ENCODE measurements at regions not wholly inside any gene's neighbourhood (a gene's known extent, or its start where the extent isn't known, plus 50 kb on each side); places are given as distances from the start of the nearest gene placed in this dataset.

DNA sequence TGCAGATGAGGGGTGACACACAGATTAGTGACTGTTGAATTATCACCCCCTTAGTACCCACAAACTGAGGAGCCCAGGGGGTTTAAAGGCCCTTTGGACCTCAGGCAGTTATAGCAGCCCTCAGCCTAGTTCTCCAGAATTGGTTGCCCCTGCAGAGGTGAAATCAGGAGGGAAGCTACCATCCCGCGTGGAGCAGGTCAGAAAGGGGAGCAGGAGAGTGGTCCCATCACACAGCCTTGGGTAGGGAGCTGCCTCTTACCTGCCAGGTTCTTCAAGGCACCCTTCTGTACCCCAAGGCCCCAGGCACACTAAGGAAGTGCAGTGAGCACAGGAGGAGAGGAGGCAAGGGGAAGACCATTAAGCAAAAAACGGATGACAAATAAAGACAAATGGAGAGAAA lies 121.2 kb upstream of the TNR start:
- no peak for DNase-seq

DNA sequence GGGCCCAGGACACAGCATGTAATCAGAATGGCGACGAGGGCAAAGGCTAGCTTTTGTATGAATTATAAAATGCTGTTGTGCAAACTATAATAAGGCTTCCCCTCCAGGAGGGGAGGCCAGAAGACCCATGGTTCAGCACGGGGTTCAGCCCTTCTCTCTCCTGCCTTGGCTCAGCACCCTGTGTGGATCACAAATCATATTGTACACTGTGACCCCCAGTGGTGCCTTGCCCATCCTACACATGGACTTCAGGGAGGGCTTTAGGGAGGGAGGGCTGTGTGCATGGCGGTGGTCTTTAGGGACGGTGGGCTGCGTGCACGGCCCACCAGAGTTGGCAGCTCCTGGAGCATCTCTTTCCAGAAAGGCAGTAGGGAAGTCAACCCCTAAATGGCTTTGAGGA lies 120.8 kb upstream of the TNR start:
- DNase-seq: no peak

DNA sequence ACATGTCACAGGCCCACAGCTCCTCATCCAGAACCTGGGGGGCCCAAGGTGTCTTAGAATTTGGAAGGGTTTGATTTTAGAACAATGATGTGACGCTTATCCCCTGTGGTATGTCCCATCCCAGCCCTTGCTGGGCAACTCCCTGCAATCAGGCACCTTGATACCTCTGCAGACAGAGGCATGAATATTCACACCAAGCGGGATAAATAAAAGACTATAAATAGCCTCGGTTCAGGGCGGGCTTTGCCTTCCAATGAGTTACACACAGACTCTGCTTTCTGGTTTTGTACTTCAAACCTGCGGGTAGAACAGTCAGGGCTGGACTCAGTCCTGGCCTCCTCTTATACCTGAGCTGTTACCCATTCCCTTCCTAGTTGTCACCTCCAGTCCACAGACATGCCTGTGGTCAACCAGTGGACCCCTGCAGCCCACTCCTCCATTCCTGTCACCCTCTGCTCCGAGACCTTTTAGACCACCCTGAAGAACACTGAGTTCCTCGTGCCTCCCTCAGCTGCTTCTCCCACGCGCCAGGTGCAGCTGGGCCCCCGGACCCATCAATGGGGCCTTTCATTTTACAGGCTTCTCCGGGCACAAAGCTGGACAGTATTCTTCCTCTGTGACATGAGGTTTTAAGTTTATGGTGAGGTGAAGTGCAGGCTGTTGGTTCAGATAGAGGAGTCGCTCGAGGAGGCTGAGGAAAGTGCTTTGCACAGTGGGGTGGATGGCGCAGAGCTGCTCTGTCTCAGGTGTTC lies 120.1 kb upstream of the TNR start:
- no peak for DNase-seq

DNA sequence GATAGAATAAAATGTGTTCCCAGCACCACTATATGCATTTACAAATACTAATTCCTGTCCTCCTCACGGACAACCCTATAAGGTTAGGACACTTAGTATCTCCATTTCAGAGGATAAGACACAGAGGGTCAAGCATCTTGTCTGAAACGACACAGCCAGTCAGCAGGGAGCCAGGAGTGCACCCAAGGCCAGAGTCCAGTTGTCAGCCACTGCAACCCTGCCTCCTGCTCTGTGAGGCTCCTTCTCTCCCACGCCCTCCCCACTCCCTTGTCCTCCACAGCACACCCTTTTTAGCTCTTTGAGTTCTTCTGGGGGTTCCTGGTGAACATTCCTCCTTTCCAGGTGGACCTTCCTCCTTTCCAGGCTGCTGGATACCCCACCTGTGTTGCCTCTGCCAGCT lies 119.0 kb upstream of the TNR start:
- no peak for DNase-seq

DNA sequence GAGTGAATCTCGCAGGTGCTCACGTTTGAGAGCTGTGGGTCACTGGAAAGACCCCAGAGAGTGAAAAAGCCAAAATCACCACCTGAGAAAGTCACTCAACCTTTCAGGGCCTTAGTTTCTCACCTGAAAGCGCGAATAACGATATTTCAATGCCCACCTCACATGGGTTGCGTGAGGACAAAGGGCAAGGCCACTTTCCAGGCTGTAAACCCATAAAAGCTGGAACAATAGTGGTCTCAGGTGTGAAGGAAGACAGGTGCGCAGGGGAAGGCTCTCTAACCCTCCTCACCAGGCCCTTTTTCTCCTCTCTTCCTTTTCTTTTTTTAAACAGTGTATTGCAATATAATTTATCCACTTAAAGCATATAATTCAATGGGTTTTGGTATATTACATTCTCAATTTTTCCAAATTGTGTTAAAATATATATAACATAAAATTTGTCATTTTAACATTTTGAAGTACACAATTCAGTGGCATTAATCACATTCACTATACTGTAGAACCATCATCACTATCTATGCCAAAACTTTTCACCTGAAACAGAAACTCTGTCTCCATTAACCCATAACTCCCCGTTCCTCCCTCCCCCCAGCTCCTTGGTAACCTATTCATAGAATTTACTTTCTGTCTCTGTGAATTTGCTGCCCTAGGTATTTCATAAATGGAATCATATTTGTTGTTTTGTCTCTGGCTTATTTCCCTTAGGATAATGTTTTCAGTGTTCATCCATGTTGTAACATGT lies 118.4 kb upstream of the TNR start:
- no peak for DNase-seq

DNA sequence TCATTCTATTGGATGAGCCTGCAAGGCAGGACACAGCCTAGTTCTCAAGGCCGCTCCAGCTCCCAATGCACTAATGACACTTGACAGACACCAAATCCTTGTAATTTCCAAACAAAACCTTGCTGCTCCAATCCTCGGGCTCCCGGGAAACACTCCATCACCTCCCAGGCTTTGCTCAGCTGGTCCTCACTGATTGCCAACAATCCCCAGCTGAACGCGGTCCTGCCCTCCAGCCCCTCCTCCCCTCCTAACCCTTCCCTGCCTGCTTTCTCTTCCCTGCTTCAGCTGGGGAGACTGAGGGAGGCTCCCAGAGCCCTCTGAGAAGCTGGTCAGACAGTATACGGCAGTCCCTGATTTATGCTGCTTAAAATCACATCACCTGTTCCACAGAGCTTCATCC lies 114.4 kb upstream of the TNR start:
- DNase-seq: no peak

DNA sequence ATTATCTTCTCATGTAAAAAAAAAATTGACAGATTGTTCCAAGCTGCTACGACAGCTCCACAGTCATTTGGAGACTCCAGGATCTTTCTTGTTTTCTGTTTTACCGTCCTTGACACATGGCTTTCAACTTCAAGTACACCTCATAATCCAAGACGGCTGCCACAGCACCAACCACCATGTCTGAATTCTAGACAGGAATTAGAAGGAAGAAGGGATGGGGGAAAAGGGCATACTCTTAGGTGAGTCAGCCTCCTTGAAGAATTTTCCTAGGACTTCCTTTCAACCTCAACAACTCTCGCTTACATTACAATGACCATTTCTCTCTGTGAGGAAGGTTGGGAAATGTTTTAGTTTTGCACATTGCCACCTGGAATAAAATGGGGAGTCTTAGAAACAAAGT lies 110.3 kb upstream of the TNR start:
- no peak for DNase-seq

DNA sequence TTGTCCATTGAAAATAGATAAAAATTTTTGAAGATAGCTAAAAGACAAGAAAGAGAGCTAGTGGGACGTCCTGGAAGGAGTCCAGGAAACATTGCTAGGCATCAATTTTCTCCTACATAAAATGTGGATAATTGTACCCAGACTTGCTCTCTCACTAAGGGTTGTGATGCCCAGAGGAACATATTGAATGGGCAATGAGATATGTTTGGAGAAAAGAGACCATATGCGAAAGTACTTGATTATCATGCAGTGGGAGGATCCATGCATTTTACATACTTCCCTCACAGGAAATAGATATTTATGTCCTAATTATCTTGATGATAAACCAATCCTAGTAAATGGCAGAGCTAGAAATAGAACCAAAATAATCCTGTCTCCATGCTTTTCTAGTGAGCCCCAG lies 108.4 kb upstream of the TNR start:
- no peak for DNase-seq

DNA sequence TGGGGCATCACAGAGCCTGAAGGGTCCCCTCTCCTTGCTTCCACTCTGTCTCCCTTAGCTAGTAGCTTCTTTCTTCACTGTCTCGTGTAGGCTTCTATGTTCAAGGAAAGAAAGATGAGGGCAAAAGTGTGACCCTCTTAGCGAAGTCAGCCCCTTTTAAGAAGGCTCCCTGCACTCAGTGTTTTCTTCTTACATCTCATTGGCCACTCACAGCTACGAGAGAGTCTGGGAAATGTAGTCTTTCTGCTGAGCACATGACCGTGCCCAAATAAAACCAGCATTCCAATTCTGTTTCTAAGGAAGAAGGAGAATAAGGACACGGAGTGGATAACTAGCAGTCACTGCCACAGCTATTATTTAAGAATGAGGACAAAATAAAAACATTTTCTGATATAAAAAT lies 104.9 kb upstream of the TNR start:
- DNase-seq: no peak

DNA sequence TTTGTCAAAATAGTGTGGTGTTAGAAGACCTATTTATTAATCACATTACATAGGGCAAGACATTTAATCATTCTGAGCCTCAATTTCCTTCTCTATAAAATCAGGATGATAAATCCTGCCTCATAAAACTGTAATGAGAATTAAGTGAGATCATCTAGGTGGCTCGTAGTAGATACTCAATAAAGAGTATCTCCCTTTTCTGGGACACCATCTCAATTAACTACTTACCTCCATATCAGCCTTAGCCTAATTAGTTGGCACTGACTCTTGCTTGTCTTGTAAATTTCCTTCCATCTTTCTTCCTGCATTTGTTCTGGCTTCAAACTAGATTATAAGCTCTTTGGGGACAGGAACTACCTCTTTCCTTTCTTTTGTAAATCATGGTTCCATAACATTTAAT lies 102.6 kb upstream of the TNR start:
- DNase-seq: no peak

DNA sequence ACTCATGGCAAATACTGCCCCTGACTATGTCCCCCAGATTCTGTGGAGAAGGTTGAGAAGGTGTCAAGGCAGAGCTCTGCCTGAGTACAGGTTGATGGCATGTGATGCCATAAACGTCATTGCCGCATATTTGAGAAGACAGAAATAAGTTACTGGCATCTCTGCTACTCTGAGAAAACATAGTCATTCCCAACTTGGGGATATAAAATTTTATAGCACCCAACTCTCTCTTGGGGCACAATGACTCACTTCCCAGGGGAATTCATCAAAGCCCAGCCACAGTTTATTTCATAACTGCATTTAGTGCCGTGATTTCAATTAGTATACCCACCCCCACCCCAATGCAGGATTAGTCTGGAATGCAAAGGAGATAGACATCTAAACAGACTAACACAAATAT lies 101.9 kb upstream of the TNR start:
- no peak for DNase-seq

DNA sequence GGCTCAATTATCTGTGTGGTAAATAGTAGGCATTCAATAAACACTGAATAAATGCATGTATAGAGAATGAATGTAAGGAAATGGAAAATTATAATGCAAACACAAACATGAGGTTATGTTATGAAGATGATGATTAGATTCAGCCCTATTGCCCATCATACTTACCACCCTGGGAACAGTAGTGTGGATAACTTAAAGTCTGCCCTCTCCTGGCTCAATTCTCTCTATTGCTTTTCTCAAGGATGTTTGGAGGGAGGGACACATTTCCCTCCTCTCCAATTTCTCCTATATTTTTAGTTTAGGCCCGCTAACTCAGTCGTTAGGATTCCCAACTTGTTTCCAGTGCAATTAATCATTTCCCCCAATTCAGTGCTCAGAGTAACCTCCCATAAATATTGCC lies 101.5 kb upstream of the TNR start:
- no peak for DNase-seq

DNA sequence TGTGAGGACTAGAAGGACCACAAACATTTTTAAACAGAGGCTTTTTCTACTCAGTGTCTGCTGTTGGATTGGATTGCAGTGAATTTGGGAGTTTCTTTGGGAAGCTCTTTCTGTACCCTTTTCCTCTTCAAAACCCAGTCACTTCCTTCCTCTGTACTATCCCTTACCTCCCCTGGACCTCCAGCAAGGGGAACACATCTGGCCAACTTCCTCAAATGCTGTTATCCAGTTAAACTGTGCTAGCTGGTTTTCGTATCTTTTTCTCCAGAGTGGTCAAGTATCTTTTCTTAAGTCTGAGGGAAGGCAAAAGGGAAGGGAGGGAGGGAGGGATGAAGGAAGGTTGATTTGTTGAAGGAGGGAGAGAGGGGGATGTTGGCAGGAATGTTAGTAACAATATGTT lies 99.2 kb upstream of the TNR start:
- DNase-seq: no peak

DNA sequence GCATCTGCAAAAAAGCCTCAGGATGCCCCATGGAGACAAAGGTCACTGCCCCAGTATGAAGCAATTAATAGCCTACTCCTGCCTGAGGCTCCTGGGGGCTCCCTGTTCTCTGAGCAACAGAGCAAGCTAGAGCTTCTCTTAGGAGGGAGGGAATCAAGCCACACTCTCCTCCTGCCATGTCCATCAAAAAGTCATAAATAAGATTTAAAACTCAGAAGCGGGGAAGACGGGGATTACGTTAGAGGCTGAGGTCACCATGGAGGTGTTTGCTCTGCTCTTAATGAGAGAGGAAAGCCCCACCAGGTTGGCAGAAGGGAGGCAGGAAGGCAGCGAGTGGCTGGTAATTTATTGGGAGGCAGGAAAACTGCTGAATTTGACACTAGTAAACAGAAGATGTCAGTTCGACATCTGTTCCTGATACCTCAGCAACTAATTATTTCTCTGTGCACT lies 98.4 kb upstream of the TNR start:
- no peak for DNase-seq

DNA sequence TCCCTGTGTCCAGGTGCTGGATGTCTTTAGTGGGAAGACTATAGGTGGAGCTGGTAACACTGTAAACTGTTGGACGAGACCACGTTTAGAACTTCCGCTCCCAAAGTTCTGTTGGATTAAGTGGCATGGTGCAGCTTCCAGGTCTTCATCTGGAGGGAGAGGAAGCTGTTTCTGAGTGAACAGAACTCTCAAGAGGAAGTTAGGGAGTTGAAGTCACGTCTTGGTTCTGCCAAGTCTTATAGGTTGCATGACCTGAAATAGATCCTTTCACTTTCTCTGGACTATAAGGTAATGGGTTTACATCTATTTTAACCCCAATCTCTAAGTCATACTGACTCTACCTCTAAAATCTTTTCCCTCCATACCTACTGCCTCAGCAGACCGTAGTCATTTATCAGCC lies 97.4 kb upstream of the TNR start:
- DNase-seq: no peak

DNA sequence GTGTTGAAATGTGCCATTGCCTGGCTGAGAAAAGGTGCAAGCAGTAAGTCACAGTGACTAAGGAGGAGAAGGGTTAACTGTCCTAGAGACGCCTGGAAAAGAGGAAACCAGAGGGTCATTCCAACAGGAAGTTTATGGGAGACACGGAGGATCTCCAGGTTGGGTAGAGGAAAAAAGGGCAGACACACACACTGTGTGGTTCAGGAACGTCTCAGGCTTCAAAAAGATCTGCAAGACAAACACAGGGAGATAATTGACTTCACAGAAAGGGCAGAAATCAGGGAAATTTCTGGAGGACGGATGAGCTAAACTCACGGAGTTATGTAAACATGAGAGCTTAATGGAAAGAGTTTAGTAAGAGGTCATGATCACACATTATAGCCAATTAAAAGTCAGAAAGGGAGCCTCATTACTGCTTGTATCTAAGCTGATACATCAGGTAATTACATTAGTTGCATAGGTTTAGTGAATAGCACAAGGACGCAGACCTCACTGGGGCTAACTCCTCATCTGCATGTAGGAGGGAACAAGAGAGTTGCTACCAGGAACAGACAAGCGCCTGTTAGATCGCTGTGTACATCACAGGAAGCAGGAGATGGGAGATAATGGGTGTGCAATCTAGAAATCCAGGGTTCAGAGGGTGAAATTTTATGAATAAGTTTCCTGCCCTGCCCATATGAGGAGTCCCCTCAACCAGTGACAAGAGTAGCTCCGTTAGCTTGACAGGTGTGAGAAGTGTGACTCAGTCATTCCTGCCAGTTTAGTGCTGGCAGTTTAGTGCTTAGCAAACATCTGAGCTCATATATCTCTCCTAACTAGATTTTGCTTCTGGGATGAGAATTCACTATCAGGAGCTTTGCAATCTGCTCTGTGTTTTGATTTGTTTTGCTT lies 96.6 kb upstream of the TNR start:
- no peak for DNase-seq

DNA sequence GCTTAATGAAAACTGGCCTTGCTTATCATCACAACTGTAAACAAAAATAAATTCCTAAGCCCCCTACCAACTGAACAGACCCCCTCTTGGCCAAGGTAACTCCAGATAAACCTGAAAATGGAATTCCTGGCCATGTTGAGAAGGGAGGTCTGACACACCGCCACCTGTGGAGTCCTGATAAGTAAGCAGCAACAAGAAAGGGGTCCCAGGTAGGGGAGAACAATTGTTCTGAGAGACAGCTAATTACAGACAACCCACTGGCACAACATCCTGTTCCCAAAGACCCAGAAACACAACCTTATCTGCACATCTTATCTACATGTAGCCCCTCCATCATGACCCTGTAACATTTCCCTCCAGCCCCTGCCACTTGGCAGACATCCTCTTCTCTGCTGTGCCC lies 91.2 kb upstream of the TNR start:
- no peak for DNase-seq

DNA sequence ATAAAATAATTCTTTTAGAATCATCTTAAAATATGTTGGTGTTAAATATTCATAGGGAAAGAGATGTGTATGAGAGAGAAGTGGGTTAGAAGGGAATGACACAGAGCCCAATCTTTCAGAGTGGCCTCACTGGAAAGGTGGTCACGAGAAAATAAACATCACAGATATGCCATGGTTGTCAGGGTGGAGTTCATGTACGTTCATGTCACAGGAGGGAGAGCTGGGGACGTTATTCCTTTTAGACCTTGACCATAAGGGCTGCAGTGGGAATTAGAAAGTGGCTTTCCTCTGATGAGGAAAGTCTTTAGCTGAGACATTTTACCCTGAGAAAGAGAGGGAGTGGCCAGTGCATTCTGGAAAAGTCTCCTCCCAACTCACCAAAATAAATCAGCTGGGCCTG lies 90.6 kb upstream of the TNR start:
- no peak for DNase-seq

DNA sequence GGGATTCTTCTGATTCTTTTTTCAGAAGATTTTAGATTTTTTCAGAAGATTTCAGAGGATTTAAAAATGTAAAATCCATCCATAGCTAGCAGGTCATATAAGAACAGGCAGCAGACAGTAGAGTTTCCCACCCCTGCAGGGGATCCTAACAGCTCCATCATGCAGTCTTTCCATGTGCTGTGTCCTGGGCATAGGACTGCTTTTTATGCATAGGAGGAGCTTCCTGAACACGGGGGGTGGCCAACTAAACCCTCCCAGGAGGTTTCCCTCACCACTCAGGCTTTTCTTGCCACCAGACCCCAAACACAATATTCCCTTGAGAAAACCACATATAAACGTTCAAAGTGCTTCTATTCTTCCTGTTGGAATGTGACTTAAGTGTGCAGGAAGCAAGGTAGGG lies 90.1 kb upstream of the TNR start:
- DNase-seq: no peak

DNA sequence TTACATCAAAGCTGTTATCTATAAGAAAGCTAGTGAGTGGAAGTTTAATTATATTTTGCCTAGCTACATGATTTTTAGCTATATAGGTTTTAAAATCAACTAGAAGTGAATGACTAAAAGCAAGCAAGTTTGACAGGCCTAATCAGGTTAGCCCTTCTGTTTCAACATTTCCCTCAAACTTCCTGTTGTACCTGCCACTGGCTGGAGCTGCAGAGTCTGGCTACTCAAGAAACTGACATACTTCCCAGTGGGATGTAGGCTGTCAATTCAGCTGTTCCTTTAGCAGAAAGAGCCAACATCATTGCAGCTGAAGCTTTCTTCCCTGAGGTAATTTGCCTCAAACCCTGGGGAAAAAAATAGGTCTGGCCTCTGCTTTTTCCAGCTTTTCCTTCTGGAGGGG lies 87.1 kb upstream of the TNR start:
- no peak for DNase-seq

DNA sequence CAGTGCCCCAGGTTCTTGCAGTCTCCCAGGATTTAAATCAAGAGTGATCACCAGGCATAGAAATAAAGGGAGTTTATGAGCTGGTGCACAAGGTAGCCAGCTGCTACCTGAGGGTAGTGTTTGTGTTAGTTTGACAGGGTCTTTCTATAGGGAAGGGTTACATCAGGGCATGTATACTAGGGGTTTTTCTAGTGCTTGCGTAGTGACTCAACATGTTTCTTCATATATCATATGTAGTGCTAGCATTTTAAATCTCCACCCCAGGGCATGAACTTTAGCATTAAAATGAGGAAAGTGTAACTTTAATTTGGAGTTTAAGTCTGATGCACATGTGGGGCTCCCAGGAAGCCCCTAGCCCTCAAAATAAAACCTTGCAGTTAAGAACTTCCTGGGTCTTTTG lies 86.5 kb upstream of the TNR start:
- DNase-seq: no peak

DNA sequence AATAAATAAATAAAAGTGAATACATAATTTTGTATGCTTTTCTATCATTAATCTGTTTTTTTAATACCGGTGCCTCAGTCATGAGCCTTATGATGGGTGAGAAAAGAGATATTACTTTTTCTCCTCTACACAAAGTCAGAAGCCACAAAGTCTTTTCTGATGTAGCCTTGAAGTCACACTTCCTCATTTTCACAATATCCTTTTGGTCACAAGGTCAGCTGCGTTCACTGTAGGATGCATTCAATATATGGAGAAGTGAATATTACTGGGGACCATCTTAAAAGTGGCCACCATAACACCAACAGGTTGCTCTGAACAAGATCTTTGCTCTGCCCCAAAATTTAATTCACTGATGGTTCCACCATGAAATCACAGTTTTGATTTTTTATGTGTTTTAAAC lies 83.3 kb upstream of the TNR start:
- DNase-seq: no peak

DNA sequence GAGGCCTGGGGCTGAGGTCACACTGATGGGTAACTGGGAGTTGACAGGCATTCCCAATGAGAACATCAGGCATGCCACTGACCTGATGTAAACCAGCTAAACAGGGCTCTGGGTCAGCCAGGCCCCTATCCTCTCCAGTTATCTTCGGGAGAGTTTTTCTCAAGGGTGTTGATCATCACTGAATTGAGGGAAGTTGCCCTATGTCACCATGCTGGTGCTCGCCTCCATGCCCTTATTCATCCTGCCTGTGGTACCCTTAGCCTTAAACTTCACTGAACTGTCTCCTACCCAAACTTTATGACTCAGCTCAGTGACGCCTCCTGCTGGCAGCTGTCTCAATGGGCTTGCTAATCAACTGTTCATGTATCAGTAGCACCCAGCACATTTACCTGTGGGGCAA lies 80.7 kb upstream of the TNR start:
- no peak for DNase-seq

DNA sequence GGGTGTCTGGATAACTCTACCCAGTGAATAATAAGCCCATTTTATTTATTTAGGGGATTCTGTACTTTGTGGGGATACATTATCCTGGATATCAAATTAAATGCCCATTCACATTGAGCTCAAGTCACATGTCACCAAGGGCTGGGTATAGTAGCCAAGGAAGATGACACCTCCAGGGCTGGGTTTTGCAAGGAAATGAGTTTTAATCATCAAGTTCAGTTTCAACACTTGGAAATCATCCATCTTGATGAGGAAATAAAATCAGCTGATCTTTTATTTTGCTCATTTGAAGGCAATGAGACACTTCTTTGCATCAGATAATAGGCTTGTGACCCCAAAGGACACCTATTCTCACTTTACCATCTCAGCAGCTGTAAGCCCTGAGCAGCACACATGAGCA lies 80.0 kb upstream of the TNR start:
- no peak for DNase-seq

All from CD4-positive, alpha-beta T cell treated with Interleukin-21 for 1 hour (primary cell).